Left lung (tissue), 4 donors: ENCODE measurements at regions not wholly inside any gene's neighbourhood (a gene's known extent, or its start where the extent isn't known, plus 50 kb on each side); places are given as distances from the start of the nearest gene placed in this dataset.

Source experiments
- ATAC-seq: fragments of 200-7000 bp; cut with Tn5 transposase; one replicate; pipeline ENCODE4 v1.9.1; 2020; ENCODE audit warnings: moderate library complexity
- DNase-seq, 4 donors: peaks; one replicate each; pipeline ENCODE4 v3.0.0-alpha.2; 2013 to 2020
- H3K27ac ChIP-seq, 2 donors: fragments of 200-600 bp; sonication (generic) in 1 of 2; one replicate each; pipeline versions ENCODE4 v1.5.0 to v1.8.0; 2020 to 2021
- H3K27me3 ChIP-seq, 2 donors: fragments of 200-600 bp; sonication (generic) in 1 of 2; one replicate each; pipeline versions ENCODE4 v1.5.0 to v1.8.0; 2020 to 2021
- H3K36me3 ChIP-seq, 2 donors: fragments of 200-600 bp; sonication (generic) in 1 of 2; one replicate each; pipeline versions ENCODE4 v1.5.0 to v1.8.0; 2020 to 2021
- H3K4me1 ChIP-seq, 2 donors: fragments of 200-600 bp; one replicate each; pipeline ENCODE4 v1.8.0; 2021
- H3K4me3 ChIP-seq, 2 donors: fragments of 200-600 bp; sonication (generic) in 1 of 2; one replicate each; pipeline versions ENCODE4 v1.5.0 to v1.8.0; 2020 to 2021; ENCODE audit warnings: mild to moderate bottlenecking in 1 of 2
- H3K9me3 ChIP-seq, 2 donors: fragments of 200-600 bp; sonication (generic) in 1 of 2; one replicate each; pipeline versions ENCODE4 v1.5.0 to v1.8.0; 2020 to 2021
- intact Hi-C, 2 donors: fragments of 100-400 bp; cut with DNase I; formaldehyde crosslinking; loops; one replicate each; pipeline versions ENCODE4 v1.11.2 to v1.14.2; 2022
- TF ChIP-seq, protein P1 (sequence below), 2 donors: fragments of 200-600 bp; sonication (generic) in 1 of 2; IDR thresholded peaks; one replicate each; pipeline versions ENCODE4 v1.5.0 to v1.8.0; 2021; ENCODE audit warnings: antibody characterized with exemption in 2 of 2
- donor health status: DM: no; HTN: yes; CAD: no.
- donor health status: DM: no; HTN: no; CAD: no.

DNA sequence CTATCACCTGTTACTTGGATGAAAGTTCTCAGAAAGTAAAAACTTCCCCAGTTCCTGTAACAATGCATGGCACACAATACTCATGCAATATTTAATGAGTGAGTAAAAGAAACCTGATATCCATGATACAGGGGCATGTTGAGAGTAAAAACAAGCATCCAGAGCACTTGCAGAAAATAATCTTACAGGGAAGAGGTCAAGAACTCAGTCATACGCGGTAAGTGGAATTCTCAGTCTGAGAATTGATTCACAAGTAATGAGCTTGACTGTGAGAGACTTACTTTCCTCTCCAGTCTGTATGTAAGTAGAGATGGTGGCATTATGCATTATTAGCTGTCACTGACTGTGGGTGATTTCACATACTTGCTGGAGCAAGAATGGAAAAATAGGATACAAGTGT, 976.9 kb downstream of the BRINP3 start:
- intact Hi-C loops, result no loop called here
- ATAC-seq, result no peak
- Histone ChIP-seq H3K9me3 (peaks cover 0 to 6% of the 10 kb centered on the region in 2 donors), H3K27ac (no peak overlapping the region), H3K4me1 (no peaks in the 10 kb centered on the region), H3K27me3 (no peaks in the 10 kb centered on the region), H3K4me3 (no peak overlapping the region), H3K36me3 (no peaks in the 10 kb centered on the region)
- TF ChIP-seq, protein P1, sequence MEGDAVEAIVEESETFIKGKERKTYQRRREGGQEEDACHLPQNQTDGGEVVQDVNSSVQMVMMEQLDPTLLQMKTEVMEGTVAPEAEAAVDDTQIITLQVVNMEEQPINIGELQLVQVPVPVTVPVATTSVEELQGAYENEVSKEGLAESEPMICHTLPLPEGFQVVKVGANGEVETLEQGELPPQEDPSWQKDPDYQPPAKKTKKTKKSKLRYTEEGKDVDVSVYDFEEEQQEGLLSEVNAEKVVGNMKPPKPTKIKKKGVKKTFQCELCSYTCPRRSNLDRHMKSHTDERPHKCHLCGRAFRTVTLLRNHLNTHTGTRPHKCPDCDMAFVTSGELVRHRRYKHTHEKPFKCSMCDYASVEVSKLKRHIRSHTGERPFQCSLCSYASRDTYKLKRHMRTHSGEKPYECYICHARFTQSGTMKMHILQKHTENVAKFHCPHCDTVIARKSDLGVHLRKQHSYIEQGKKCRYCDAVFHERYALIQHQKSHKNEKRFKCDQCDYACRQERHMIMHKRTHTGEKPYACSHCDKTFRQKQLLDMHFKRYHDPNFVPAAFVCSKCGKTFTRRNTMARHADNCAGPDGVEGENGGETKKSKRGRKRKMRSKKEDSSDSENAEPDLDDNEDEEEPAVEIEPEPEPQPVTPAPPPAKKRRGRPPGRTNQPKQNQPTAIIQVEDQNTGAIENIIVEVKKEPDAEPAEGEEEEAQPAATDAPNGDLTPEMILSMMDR (IDR thresholded peaks at IDR 0.05), result no peak
- no peak for DNase-seq

DNA sequence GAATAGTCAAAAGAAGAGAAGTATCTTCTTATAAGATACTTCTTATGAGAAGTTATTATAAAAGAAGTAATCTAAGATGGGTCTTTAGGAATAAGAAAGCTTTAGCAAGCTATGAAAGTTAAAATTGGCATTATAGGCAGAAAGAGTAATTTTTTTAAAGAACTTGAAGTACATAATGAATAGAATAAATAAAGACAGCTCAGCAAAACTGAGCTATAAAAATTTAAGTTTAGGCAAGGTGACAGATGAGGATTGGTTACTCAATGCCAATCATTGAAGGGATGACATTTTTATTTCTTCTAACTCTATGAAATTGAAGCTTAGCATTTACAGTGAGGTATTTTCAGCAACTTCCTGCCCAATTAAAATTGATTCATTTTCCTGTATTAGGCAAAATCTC, 966.8 kb downstream of the BRINP3 start:
- intact Hi-C loops, result no loop called here
- no peak for ATAC-seq
- DNase-seq, result no peak
- TF ChIP-seq, protein P1 (IDR thresholded peaks at IDR 0.05), result no peak
- H3K36me3 ChIP-seq, result no peaks in the 10 kb centered on the region
- H3K27ac ChIP-seq, result no peak overlapping the region
- no peaks in the 10 kb centered on the region for H3K4me1 ChIP-seq
- H3K9me3 ChIP-seq, result peaks cover 0 to 25% of the 10 kb centered on the region in 2 donors
- H3K4me3 ChIP-seq, result no peak overlapping the region
- H3K27me3 ChIP-seq, result no peaks in the 10 kb centered on the region

DNA sequence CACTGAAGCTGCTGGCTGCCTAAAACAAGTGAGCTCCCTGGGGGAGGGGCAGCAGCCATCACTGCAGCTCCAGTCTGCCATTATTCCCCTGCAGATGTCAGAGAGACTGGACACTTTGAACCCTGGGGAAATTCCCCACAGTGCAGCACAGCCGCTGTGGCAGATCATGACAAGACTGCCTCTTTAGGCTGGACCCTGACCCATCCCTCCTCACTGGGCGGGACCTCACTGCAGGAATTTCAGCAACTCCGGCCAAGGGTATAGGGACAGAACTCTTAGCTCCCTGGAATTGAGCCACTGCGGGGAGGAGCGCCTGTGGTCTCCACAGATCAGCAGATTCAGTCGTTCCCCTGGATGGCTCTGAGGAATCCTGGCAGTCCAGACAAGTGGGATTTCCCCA, 964.6 kb downstream of the BRINP3 start:
- H3K4me1 ChIP-seq, result no peaks in the 10 kb centered on the region
- DNase-seq, result peak in 1 of 4 donors; percentile 13
- H3K4me3 ChIP-seq, result no peak overlapping the region
- intact Hi-C loops, result no loop called here
- ATAC-seq, result no peak
- H3K27me3 ChIP-seq, result no peaks in the 10 kb centered on the region
- no peak overlapping the region for H3K27ac ChIP-seq
- H3K36me3 ChIP-seq, result no peaks in the 10 kb centered on the region
- peaks cover 0 to 29% of the 10 kb centered on the region in 2 donors for H3K9me3 ChIP-seq
- TF ChIP-seq, protein P1 (IDR thresholded peaks at IDR 0.05), result no peak

DNA sequence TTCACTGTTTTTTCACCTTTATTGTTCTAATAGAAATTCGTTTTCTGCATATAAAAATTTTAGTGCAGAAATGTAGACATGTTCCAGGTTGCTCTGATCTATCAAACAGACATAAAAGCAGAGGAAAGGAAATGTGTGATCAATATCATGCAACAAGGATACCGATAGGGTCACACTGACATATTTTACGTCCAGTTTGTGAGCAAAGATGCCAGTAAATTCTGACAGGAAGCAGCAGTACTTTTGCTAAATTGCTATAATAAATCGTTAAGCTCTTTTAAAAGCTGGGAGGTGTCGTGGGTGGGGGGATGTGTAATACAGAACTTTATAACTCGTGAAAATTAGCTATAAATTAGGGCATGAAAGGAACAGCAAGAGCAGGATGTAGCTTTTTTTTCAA, 955.2 kb downstream of the BRINP3 start:
- ATAC-seq (no peak), DNase-seq (no peak)
- intact Hi-C loops, result no loop called here
- Histone ChIP-seq H3K27me3 (no peaks in the 10 kb centered on the region), H3K9me3 (peaks cover 0 to 4% of the 10 kb centered on the region in 2 donors), H3K27ac (no peak overlapping the region), H3K4me1 (no peaks in the 10 kb centered on the region), H3K36me3 (no peaks in the 10 kb centered on the region), H3K4me3 (no peak overlapping the region)
- TF ChIP-seq, protein P1 (IDR thresholded peaks at IDR 0.05), result no peak

DNA sequence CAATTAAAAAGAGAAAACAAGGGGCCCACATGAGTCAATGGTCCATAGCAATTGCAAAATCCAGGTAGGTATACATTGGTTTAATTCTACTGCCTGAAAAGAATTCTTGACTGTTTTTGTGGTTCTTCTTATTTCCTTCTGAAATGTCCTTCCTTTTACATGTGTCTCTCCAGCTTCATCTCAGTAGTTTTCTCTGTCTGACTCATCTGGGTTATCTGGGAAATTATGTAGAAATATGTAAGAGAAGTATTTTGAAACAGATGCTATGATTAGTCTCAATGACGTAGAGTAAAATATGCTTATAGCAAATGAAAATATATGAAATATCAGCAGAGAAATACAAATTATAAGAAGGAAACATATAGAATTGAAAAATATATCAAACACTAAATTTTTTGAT, 953.2 kb downstream of the BRINP3 start:
- H3K4me1 ChIP-seq, result no peaks in the 10 kb centered on the region
- ATAC-seq (no peak), DNase-seq (no peak)
- TF ChIP-seq, protein P1 (IDR thresholded peaks at IDR 0.05), result no peak
- intact Hi-C loops, result no loop called here
- no peaks in the 10 kb centered on the region for H3K27me3 ChIP-seq
- no peaks in the 10 kb centered on the region for H3K9me3 ChIP-seq
- H3K36me3 ChIP-seq, result no peaks in the 10 kb centered on the region
- no peak overlapping the region for H3K4me3 ChIP-seq
- no peak overlapping the region for H3K27ac ChIP-seq
